ENCODE measurements at regions not wholly inside any gene's neighbourhood (a gene's known extent, or its start where the extent isn't known, plus 50 kb on each side); places are given as distances from the start of the nearest gene placed in this dataset.

DNA sequence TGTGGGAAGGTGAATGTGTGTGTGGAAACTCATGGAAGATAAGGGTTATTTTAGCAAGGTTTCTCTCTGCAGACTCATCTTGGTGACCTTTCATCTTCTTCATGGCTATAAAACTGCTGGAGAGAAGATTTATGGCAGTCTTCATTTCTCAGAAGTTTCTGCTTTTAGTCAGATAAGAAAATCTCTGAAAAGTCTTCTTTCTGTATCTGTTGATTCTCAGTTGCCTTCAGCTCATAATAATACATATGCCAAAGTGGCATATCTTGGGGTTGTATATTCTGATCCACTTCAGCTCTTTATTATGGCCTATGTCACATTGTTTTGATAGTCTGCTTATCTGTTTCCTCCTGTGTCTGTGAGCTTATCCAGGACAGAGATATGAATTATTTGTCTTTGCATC is 143.3 kb upstream of the TMTC4 start:
- Histone ChIP-seq H3K9ac (ENCODE audit: low read depth in 1 of 2, low read length in 2 of 2) (no peak overlapping the region), H3K36me3 (ENCODE audit: control insufficient read depth in 4 of 4, insufficient read depth in 3 of 4, low read depth in 1 of 4, low read length in 3 of 4) (no peaks in the 10 kb centered on the region), H3K4me1 (ENCODE audit: control insufficient read depth in 4 of 4, insufficient read depth in 4 of 4, low read length in 3 of 4) (no peaks in the 10 kb centered on the region), H3K9me3 (ENCODE audit: control insufficient read depth in 4 of 4, low read length in 3 of 4) (no peaks in the 10 kb centered on the region), H3K4me3 (ENCODE audit: low read depth in 1 of 3, low read length in 3 of 3) (no peak overlapping the region), H3K27me3 (ENCODE audit: control insufficient read depth in 4 of 4, insufficient read depth in 4 of 4, low read length in 3 of 4) (no peaks in the 10 kb centered on the region), H3K27ac (ENCODE audit: low read depth in 1 of 2, low read length in 2 of 2) (no peak overlapping the region)
- DNase-seq (ENCODE audit: low spot score), result no peak
- no peak for TF ChIP-seq RXRA (IDR thresholded peaks at IDR 0.05)
- TF ChIP-seq, protein P1, sequence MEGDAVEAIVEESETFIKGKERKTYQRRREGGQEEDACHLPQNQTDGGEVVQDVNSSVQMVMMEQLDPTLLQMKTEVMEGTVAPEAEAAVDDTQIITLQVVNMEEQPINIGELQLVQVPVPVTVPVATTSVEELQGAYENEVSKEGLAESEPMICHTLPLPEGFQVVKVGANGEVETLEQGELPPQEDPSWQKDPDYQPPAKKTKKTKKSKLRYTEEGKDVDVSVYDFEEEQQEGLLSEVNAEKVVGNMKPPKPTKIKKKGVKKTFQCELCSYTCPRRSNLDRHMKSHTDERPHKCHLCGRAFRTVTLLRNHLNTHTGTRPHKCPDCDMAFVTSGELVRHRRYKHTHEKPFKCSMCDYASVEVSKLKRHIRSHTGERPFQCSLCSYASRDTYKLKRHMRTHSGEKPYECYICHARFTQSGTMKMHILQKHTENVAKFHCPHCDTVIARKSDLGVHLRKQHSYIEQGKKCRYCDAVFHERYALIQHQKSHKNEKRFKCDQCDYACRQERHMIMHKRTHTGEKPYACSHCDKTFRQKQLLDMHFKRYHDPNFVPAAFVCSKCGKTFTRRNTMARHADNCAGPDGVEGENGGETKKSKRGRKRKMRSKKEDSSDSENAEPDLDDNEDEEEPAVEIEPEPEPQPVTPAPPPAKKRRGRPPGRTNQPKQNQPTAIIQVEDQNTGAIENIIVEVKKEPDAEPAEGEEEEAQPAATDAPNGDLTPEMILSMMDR (IDR thresholded peaks at IDR 0.05; ENCODE audit: low read depth, low read length, missing input control), result no peak
- no peak for TF ChIP-seq FOXA1 (IDR thresholded peaks at IDR 0.05)

DNA sequence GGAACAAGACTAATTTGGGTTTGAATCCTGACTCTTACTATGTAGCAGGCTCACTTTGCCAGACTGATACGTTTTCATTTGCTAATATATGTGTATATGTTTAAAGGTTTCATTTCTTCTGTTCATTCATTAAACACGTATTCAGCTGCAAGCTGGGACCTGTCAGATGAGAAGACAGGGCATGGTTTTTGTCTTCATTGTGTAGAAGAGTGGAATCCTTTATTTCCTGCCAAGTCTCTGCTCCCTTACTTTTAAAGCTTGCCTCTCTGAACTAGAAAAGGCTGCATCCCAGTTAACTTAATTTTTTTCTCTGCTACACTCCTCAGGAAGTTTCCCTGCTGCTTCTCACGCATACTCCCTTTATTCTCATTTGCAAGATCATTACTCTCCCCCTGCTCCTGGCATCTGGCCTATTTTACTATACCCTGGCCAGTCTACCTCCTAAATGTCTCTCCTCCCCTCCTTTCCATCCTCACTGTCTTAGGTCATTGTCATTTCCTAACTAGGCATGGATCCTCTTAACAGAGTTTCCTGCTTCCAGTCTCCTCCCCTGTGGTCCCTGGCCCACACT is 141.0 kb upstream of the TMTC4 start:
- Histone ChIP-seq H3K27me3 (ENCODE audit: control insufficient read depth in 4 of 4, insufficient read depth in 4 of 4, low read length in 3 of 4) (no peaks in the 10 kb centered on the region), H3K36me3 (ENCODE audit: control insufficient read depth in 4 of 4, insufficient read depth in 3 of 4, low read depth in 1 of 4, low read length in 3 of 4) (no peaks in the 10 kb centered on the region), H3K4me3 (ENCODE audit: low read depth in 1 of 3, low read length in 3 of 3) (no peak overlapping the region), H3K27ac (ENCODE audit: low read depth in 1 of 2, low read length in 2 of 2) (no peak overlapping the region), H3K9ac (ENCODE audit: low read depth in 1 of 2, low read length in 2 of 2) (no peak overlapping the region), H3K4me1 (ENCODE audit: control insufficient read depth in 4 of 4, insufficient read depth in 4 of 4, low read length in 3 of 4) (no peaks in the 10 kb centered on the region), H3K9me3 (ENCODE audit: control insufficient read depth in 4 of 4, low read length in 3 of 4) (no peaks in the 10 kb centered on the region)
- WGBS, result 71% methylated on average over 3 of the region's 3 CpGs
- TF ChIP-seq, protein P2, sequence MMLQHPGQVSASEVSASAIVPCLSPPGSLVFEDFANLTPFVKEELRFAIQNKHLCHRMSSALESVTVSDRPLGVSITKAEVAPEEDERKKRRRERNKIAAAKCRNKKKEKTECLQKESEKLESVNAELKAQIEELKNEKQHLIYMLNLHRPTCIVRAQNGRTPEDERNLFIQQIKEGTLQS (IDR thresholded peaks at IDR 0.05), result no peak
- TF ChIP-seq HNF4G (IDR thresholded peaks at IDR 0.05) (no peak), FOXA1 (IDR thresholded peaks at IDR 0.05) (no peak), TAF1 (conservative IDR thresholded peaks at IDR 0.05) (no peak), RAD21 (IDR thresholded peaks at IDR 0.05) (no peak), RXRA (IDR thresholded peaks at IDR 0.05) (no peak), JUND (IDR thresholded peaks at IDR 0.05) (no peak), HNF4A (conservative IDR thresholded peaks at IDR 0.05) (no peak), SP1 (IDR thresholded peaks at IDR 0.05) (no peak), FOXA2 (IDR thresholded peaks at IDR 0.05) (no peak), NR2F2 (IDR thresholded peaks at IDR 0.05) (no peak), YY1 (IDR thresholded peaks at IDR 0.05) (no peak), EGR1 (IDR thresholded peaks at IDR 0.05; ENCODE audit: low read depth in 2 of 2) (no peak), GABPA (IDR thresholded peaks at IDR 0.05 in 1 of 2, conservative IDR thresholded peaks at IDR 0.05 in 1 of 2) (no peak)
- TF ChIP-seq, protein P3, sequence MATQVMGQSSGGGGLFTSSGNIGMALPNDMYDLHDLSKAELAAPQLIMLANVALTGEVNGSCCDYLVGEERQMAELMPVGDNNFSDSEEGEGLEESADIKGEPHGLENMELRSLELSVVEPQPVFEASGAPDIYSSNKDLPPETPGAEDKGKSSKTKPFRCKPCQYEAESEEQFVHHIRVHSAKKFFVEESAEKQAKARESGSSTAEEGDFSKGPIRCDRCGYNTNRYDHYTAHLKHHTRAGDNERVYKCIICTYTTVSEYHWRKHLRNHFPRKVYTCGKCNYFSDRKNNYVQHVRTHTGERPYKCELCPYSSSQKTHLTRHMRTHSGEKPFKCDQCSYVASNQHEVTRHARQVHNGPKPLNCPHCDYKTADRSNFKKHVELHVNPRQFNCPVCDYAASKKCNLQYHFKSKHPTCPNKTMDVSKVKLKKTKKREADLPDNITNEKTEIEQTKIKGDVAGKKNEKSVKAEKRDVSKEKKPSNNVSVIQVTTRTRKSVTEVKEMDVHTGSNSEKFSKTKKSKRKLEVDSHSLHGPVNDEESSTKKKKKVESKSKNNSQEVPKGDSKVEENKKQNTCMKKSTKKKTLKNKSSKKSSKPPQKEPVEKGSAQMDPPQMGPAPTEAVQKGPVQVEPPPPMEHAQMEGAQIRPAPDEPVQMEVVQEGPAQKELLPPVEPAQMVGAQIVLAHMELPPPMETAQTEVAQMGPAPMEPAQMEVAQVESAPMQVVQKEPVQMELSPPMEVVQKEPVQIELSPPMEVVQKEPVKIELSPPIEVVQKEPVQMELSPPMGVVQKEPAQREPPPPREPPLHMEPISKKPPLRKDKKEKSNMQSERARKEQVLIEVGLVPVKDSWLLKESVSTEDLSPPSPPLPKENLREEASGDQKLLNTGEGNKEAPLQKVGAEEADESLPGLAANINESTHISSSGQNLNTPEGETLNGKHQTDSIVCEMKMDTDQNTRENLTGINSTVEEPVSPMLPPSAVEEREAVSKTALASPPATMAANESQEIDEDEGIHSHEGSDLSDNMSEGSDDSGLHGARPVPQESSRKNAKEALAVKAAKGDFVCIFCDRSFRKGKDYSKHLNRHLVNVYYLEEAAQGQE (IDR thresholded peaks at IDR 0.05), result no peak
- TF ChIP-seq, protein P4, sequence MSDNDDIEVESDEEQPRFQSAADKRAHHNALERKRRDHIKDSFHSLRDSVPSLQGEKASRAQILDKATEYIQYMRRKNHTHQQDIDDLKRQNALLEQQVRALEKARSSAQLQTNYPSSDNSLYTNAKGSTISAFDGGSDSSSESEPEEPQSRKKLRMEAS (IDR thresholded peaks at IDR 0.05), result no peak
- TF ChIP-seq, protein P1 (IDR thresholded peaks at IDR 0.05; ENCODE audit: low read depth, low read length, missing input control), result no peak
- TF ChIP-seq, protein P5, sequence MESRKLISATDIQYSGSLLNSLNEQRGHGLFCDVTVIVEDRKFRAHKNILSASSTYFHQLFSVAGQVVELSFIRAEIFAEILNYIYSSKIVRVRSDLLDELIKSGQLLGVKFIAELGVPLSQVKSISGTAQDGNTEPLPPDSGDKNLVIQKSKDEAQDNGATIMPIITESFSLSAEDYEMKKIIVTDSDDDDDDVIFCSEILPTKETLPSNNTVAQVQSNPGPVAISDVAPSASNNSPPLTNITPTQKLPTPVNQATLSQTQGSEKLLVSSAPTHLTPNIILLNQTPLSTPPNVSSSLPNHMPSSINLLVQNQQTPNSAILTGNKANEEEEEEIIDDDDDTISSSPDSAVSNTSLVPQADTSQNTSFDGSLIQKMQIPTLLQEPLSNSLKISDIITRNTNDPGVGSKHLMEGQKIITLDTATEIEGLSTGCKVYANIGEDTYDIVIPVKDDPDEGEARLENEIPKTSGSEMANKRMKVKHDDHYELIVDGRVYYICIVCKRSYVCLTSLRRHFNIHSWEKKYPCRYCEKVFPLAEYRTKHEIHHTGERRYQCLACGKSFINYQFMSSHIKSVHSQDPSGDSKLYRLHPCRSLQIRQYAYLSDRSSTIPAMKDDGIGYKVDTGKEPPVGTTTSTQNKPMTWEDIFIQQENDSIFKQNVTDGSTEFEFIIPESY (IDR thresholded peaks at IDR 0.05), result no peak
- DNase-seq (ENCODE audit: low spot score), result no peak

Data from liver (tissue), 8 donors.